NOMO-1 treated with dmso at 0.1 percent for 144 hours (cell line): ENCODE measurements at regions not wholly inside any gene's neighbourhood (a gene's known extent, or its start where the extent isn't known, plus 50 kb on each side); places are given as distances from the start of the nearest gene placed in this dataset.

Experiments used
- DNase-seq: peaks from one replicate; lab custom pipeline; 2025; ENCODE audit not compliant: unreplicated experiment; lab: John Stamatoyannopoulos, UW

GRCh38 chr11:116192509-116193210, 580.1 kb downstream of the BUD13 start:
- no peak for DNase-seq

GRCh38 chr11:116190861-116191260, 581.9 kb downstream of the BUD13 start:
- DNase-seq = no peak

DNA sequence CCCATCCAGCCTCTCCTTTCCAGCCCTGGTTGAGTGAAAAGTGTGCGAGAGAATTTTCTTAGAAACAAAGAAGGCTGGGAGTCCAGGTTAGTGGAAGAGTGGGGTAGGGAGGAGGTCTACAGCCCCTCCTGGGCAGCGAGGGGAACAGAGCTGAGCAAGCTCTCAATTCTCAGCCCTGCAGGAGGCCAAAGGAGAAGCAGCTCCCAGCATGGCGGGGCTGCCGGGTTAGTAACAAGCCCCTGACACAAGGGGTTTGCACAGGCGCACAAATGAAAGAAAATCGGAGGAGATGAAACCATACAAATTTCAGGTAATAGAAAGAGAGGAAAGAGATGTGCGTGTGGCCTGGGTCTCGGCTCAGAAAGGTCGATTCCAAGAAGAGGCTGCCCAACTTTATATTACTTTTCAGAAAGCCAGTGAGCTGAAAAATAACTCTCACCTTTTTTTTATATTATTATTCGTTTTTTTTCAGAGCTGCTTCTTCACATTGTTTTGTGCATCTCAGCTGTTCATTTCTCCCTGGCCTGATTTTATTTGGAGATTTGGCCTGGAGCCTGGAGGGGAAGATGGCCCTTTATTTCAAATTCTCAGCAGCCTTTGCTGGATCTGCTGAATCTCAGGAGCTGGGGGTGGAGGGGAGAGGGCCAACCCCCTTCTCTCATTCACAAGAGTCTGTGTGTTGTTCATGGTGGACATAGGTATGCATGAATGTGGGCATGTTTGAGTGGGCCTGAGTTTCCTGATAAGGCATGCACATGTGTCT, 583.2 kb downstream of the BUD13 start:
- DNase-seq = no peak

- no peak for DNase-seq
Measured at GRCh38 chr11:116188350-116188749, 584.4 kb downstream of the BUD13 start.

- no peak for DNase-seq
Measured at GRCh38 chr11:116187026-116187425, 585.8 kb downstream of the BUD13 start.

DNA sequence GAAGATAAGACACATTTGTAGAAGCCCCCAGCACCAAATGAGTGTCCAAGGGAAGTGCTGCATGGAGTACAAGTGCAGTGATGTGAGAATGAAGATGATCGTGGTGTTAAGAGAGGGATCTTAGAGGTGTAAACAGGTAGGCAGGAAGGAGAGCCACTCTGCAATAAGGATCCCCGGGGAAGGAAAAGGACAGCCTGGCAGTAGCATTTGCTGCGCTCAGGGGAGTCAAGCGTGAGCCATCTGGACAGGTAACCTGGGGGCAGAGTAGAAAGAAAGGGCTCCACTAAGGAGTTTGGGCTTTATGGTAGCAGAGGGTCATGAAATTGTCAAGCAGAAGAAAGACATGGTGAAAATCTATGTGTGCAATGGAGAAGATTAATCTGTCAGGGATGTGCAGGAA, 587.2 kb downstream of the BUD13 start:
- no peak for DNase-seq

- DNase-seq = no peak
Measured at GRCh38 chr11:116184763-116185162, 588.0 kb downstream of the BUD13 start.

- DNase-seq = no peak
Measured at GRCh38 chr11:116182356-116182966, 590.3 kb downstream of the BUD13 start.

- no peak for DNase-seq
Measured at GRCh38 chr11:116180806-116181600, 591.8 kb downstream of the BUD13 start.

GRCh38 chr11:116179401-116179800, 593.4 kb downstream of the BUD13 start:
- DNase-seq = no peak

DNA sequence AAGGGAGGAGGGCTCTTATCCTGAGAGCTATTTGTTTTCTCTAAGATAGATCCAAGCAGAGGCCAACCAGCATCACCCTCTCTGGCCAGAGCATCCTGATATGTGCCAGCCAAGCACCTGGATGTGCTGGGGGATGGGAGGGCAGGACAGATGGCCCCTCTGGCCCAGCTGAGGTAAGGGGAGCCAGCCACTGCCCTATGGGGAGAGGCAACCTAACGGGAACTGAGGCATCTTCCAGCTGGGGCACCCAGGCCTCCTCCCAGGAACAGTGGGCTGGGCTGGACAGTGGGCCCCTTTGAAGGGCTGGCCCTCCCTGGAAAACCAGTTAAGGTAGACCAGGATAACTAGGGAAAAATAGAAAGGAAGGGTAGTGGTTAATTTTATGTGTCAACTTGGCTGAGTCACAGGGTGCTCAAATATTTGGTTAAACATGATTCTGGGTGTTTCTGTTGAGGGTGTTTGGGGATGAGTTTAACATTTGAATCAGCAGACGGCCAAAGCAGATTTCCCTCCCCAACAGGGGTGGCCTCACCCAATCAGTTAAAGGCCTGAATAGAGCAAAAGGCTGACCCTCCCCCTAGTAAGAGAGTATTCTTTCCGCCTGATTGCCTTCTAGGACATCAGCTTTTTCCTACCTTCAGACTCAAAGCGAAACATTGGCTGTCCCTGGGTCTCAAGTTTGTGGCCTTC, 595.1 kb downstream of the BUD13 start:
- no peak for DNase-seq

DNA sequence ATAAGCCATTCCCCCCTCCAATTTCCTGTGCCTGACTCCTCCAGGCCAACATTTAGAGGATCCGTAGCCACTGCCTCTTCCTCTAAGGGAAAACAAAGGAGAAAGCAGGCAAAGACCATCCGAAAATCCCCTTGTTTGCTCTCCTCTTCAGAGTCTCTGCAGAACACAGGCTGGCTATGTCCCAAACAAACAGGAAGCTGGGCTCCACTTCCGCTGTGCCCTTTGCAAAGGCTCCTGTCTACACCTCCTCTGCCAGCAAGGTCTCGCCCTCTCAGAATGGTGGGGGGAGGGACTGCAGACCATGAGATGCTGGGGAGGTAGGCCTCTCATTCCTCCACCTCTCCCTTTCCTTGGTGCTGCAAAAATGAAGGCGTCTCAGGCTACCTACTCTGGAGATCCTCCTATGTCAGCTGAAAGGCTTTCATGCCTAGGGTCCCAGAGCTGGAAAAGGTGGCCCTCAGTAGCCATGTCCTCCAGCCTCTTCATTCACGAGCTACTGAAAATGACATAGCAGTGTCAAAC, 596.2 kb downstream of the BUD13 start:
- DNase-seq = no peak

DNA sequence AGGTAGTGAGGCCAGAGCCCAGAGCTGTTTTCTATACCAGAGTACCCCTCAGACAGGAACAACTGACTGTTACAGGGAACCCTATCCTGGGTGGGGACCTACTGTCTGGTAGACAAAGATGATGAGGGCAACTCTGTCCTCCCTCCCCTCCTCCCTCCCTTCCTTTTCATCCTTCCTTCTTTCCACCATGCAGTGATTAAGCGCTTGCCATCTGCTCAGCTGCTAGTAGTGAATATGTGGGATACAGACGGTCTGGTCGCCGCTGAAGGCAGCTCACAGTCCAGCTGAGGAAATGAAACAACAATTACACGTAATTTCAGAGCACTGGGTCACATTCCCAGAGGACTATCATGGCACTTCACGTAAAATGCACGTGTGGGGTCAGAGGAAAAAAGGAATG, 597.1 kb downstream of the BUD13 start:
- no peak for DNase-seq

GRCh38 chr11:116173941-116174911, 598.6 kb downstream of the BUD13 start:
- no peak for DNase-seq

DNA sequence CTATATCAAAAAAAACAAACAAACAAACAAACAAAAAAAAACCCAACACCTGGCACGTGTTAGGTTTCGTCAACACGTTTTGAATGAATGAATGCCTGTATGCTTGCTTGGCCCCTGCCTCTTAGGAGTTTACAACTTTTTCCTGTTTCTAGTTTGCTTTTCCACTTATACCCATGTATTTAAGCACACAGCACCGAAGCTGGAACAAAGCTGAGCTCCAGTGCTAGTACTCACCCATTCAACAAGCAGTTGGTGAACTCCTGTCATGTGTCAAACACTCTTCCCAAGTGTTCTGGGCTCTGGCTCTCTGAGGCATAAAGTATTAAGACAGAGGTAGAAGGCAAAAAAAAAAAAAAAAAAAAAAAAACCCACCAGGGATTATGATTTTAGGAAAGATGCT, 599.3 kb downstream of the BUD13 start:
- DNase-seq = no peak

DNA sequence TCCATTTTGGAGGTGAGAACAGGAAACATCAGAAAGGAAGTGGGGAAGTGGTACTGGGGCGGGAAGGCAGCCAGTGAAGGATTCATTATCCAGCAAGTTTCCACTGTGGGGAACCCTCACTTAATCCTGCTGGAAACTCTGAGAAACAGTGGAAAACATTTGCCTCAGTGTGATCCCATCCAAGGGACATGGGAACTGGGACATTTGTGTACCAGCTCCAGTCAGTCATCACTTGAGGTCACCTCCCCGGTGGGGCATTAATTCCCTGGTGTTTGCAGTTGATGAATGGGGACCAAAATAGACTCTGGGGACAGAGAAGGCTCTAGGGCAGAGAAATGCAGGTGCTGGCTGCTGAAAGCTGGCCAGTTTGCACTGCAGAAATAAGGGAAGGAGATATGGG, 599.9 kb downstream of the BUD13 start:
- DNase-seq = no peak

DNA sequence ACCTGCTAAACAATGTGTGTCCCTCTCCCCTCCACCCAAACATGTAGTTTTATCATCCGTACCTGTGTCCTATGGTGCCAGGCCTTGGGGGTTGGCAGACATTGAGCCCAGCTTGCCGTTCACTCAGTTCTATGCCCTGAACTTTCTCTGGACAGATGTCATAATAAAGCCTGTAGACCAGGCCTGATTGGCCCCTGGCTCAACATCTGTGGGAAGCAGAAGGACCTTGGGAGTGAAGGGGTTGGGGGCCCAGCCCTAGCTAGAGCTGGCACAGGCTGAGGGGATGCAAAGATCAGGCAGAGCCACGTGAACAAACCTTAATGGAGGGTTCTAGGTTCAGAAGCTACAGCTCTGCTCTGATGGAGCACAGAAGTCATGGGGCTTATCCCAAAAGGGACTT, 600.6 kb downstream of the BUD13 start:
- DNase-seq = no peak

- no peak for DNase-seq
Measured at GRCh38 chr11:116171271-116172140, 601.3 kb downstream of the BUD13 start.
